ENCODE measurements at regions not wholly inside any gene's neighbourhood (a gene's known extent, or its start where the extent isn't known, plus 50 kb on each side); places are given as distances from the start of the nearest gene placed in this dataset.

DNA sequence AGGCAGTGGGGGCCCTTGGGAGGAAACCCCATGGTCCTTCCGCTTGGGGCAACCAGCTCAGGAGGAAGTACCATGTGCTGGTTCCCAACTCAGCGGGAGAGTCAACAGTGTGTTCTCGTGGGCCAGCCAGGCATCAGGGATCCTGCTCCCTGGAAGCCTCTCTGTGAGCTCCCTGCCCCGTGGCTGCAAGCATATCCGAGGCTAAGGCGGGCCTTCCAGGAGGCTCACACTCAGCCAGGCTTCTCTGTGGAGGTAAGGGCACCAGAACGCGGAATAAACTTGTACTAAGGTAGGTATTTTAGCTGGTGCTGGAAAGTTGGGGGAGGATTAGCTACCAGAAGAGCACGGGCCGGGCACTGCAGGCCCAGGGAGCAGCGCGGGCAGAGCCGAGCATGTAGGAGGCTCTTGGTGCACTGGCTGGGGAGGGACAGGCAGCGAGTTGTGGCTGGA is 74.7 kb upstream of the POU3F1 start:
- no peak overlapping the region for H3K4me3 Mint-ChIP-seq
- H3K4me1 Mint-ChIP-seq (ENCODE audit: low read depth): no peaks in the 10 kb centered on the region
- no peaks in the 10 kb centered on the region for H3K9me3 Mint-ChIP-seq
- no peaks in the 10 kb centered on the region for H3K36me3 Mint-ChIP-seq (ENCODE audit: low read depth)
- intact Hi-C loops (cut with micrococcal nuclease): no loop called here
- peaks cover 2% of the 10 kb centered on the region for H3K27me3 Mint-ChIP-seq (ENCODE audit: insufficient read depth)
- DNase-seq (ENCODE audit: low spot score): no peak
- H3K27ac Mint-ChIP-seq: no peak overlapping the region

DNA sequence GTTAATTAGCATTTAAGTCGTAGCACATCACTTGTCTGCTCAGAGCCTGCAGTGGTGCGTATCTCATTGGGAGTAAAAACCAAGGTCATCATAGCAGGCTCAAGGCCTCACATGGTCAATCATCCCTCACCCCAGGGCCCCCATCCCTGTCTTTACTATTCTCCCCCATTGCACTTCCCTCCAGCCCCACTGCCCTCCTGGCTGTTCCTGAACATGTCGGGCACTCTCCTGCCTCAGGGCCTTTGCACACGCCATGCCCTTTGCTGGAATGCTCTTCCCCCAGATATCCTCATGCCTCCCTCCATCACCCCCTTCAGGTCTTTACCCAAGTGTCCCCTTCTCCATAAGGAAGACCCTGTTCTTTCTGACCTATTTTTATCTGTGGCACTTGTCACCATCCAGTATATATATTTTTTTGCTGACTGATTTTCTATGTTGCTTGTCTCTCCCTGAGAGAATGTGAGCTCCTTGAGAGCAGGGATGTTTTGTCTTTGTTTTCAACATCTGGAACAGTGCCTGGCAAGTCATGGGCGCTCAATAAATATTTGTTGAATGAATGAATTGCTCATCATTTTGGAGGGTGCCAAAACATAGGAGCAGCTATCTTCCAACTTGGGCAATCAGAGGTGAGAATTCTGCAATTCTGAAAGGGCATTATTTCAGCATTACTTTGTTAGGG is 74.1 kb upstream of the POU3F1 start:
- Mint-ChIP-seq H3K4me3 (no peak overlapping the region), H3K4me1 (ENCODE audit: low read depth) (no peaks in the 10 kb centered on the region), H3K9me3 (no peaks in the 10 kb centered on the region), H3K36me3 (ENCODE audit: low read depth) (no peaks in the 10 kb centered on the region), H3K27me3 (ENCODE audit: insufficient read depth) (peaks cover 2% of the 10 kb centered on the region), H3K27ac (no peak overlapping the region)
- DNase-seq (ENCODE audit: low spot score): no peak
- intact Hi-C loops (cut with micrococcal nuclease): no loop called here

DNA sequence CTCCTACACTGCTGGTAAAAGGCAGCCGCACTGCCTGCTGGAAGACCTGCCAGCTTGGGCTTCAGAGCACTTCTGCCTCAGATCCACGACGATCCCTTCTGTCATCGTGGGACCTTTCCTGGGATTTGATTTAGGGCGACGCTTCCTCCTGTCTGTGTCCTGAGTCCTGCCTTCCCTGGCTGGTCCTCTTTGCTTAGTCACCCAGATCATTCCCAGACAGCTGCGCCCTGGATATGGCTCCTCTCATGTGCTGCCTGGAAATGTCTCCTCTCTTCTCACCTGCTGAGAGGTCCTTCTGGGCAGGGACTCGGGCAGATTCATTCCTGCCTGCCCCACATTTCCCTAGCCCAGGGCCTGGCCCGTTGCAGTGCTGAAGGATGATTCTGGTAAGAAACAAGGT is 72.4 kb upstream of the POU3F1 start:
- H3K4me1 Mint-ChIP-seq (ENCODE audit: low read depth): no peaks in the 10 kb centered on the region
- no peak overlapping the region for H3K27ac Mint-ChIP-seq
- H3K36me3 Mint-ChIP-seq (ENCODE audit: low read depth): no peaks in the 10 kb centered on the region
- no peak overlapping the region for H3K4me3 Mint-ChIP-seq
- intact Hi-C loops (cut with micrococcal nuclease): no loop called here
- H3K9me3 Mint-ChIP-seq: no peaks in the 10 kb centered on the region
- H3K27me3 Mint-ChIP-seq (ENCODE audit: insufficient read depth): no peaks in the 10 kb centered on the region
- no peak for DNase-seq (ENCODE audit: low spot score)

DNA sequence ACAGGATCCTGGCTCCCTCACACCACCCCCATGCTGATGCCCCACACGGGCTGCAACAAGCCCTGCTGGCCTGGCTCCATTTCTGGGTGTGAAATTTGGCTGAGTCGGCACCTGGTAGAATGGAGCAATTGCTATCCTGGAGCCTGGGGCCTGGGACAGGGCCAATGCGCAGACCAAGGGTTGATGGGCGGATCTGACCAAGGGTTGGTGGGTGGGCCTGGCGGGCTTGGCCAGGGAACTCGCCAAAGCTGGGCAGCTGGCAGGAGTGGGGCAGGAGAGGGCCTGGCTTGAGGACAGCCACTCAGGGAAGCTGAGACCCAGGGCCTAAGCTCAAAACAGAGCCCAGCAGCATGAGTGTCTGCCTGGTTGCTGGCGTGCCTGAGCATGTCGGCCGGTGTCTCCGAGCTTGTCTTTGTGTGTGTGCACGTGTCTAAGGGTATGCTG is 70.9 kb upstream of the POU3F1 start:
- Mint-ChIP-seq H3K9me3 (no peaks in the 10 kb centered on the region), H3K4me1 (ENCODE audit: low read depth) (no peaks in the 10 kb centered on the region), H3K27ac (no peak overlapping the region), H3K4me3 (no peak overlapping the region), H3K27me3 (ENCODE audit: insufficient read depth) (no peaks in the 10 kb centered on the region), H3K36me3 (ENCODE audit: low read depth) (no peaks in the 10 kb centered on the region)
- DNase-seq (ENCODE audit: low spot score): no peak
- intact Hi-C loops (cut with micrococcal nuclease): no loop called here

DNA sequence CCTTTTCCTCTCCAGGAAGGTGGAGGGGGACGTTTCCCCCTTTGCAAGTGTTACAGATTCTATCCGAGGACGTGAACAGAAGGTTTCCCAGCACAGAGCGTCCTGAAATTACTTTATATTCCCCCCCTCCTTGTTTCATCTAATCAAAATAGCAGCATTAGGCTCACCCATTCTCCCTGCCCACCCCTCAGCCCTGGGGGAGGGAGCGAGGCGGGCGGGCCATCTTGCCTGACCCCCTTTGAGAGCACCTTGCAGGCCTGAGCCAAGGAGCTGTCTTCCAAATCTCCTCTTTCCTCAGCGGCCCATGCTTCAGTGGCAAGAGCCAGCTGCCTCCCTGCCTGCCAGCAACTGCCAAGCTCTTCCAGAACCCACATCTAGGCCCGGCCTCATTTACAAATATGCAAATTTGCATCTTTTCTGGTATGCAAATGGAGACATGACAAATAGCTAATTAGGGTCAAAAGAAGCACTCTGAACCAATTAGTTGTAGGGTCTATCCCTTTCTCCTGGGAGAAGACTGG is 69.1 kb upstream of the POU3F1 start:
- DNase-seq (ENCODE audit: low spot score): no peak
- intact Hi-C loops (cut with micrococcal nuclease): no loop called here
- Mint-ChIP-seq H3K36me3 (ENCODE audit: low read depth) (no peaks in the 10 kb centered on the region), H3K4me1 (ENCODE audit: low read depth) (no peaks in the 10 kb centered on the region), H3K4me3 (no peak overlapping the region), H3K27ac (no peak overlapping the region), H3K9me3 (no peaks in the 10 kb centered on the region), H3K27me3 (ENCODE audit: insufficient read depth) (no peaks in the 10 kb centered on the region)

DNA sequence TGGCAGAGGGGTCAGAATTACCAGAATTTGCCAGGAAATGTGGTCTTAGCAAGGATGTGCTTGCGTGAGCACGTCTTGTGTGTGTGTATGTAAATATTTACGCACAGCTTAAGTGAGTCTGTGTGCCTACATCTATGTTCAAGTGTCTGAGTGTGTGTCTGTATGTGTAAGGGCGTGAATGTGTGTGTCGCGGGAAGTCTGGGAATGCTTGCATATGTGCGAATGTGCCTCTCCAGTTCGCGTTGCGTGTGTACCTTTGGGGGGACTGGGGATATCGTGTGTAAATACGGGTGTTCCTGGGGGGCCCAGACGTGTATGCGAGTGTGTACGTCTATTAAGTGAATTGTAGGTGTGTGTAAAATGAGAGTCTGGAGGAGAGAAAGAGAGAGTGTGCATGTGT is 68.6 kb upstream of the POU3F1 start:
- Mint-ChIP-seq H3K4me1 (ENCODE audit: low read depth) (no peaks in the 10 kb centered on the region), H3K4me3 (no peak overlapping the region), H3K27me3 (ENCODE audit: insufficient read depth) (no peaks in the 10 kb centered on the region), H3K9me3 (no peaks in the 10 kb centered on the region), H3K27ac (no peak overlapping the region), H3K36me3 (ENCODE audit: low read depth) (no peaks in the 10 kb centered on the region)
- DNase-seq (ENCODE audit: low spot score): no peak
- intact Hi-C loops (cut with micrococcal nuclease): no loop called here

DNA sequence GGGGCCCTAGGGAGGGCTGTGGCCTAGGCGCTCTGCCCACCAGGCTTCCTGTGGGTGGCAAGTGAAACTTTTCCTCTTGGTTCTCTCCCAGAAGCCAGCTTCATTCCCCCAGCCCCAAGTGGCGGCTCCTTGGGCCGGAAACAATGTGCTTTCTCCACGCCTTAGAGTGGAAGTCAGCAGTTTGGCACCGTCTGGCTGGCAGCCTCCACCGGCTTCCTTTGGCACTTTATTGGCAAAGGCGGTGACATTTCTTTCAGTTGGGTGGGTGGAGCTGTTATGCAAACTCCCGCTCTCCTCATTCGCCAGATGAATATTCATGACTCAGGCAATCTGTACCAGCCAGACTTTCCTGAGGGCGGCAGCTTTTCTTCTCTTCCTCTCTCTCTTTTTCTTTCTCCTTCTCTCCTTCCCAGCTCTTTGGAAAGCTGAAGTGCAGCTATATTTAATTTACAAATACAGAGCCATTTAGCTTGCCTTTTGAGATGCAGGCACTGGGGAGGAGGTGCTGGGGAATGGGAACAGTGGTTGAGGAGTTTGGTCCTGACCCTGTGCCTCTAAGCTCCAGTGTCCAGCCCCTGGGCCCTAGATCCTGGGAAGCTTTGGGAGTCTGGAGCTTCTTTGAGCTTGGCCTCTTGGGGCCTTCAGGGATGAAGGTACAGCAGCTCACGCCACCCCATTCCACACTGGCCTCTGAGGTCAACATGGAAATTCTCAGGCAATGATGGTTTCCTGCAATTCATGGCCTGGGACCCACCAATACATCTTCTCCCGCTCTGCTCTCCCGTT is 67.8 kb upstream of the POU3F1 start:
- intact Hi-C loops (cut with micrococcal nuclease): no loop called here
- Mint-ChIP-seq H3K27ac (no peak overlapping the region), H3K4me1 (ENCODE audit: low read depth) (no peaks in the 10 kb centered on the region), H3K36me3 (ENCODE audit: low read depth) (no peaks in the 10 kb centered on the region), H3K4me3 (no peak overlapping the region), H3K27me3 (ENCODE audit: insufficient read depth) (no peaks in the 10 kb centered on the region), H3K9me3 (no peaks in the 10 kb centered on the region)
- DNase-seq (ENCODE audit: low spot score): no peak

DNA sequence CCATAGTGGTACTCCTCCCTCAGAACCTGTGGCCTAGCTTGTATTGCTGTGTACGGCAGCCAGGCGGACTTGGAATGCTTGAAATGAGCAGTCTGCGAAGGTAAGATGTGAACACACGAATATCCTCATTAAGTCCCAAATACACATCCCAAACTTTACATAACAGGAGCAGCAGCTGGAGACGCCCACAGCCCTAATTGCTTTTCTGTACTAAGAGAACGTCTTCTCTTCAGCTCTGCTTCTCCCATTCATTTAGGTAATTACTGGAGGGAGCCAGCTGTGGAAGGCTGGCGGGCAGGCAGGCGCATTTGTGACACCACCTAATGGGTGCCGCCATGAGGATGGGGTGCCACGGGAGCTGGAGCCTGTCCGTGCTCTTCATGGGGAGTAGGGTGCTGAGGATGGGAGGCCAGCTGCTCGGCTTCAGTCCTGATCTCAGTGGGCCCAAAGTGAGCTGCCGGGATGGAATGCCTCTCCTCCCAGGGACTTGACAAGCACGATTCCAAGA is 66.6 kb upstream of the POU3F1 start:
- no peak for DNase-seq (ENCODE audit: low spot score)
- H3K4me1 Mint-ChIP-seq (ENCODE audit: low read depth): no peaks in the 10 kb centered on the region
- intact Hi-C loops (cut with micrococcal nuclease): no loop called here
- H3K27ac Mint-ChIP-seq: no peak overlapping the region
- no peaks in the 10 kb centered on the region for H3K27me3 Mint-ChIP-seq (ENCODE audit: insufficient read depth)
- H3K4me3 Mint-ChIP-seq: no peak overlapping the region
- no peaks in the 10 kb centered on the region for H3K36me3 Mint-ChIP-seq (ENCODE audit: low read depth)
- H3K9me3 Mint-ChIP-seq: no peaks in the 10 kb centered on the region

DNA sequence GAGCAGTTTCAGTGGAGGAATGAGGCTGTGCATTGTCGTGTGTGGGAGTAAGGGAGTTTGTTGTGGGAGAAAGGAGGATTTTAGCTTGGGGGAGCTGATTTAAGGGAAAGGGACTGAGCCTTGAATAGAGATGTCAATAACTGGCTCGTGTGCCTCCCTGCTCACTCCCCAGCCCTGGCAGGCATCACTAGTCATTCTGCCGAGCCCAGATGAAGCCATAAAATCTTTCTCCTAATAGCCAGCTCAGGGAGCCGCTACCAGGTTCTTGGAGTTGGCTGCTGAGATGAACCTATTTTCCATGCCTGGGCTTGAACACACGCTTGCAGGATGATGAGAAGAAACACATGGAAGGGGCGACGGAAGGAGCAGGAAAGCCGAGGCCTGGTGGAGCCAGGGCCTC is 65.0 kb upstream of the POU3F1 start:
- H3K36me3 Mint-ChIP-seq (ENCODE audit: low read depth): no peaks in the 10 kb centered on the region
- no peak overlapping the region for H3K27ac Mint-ChIP-seq
- intact Hi-C loops (cut with micrococcal nuclease): no loop called here
- no peaks in the 10 kb centered on the region for H3K9me3 Mint-ChIP-seq
- H3K4me1 Mint-ChIP-seq (ENCODE audit: low read depth): no peaks in the 10 kb centered on the region
- no peaks in the 10 kb centered on the region for H3K27me3 Mint-ChIP-seq (ENCODE audit: insufficient read depth)
- H3K4me3 Mint-ChIP-seq: no peak overlapping the region
- DNase-seq (ENCODE audit: low spot score): no peak

DNA sequence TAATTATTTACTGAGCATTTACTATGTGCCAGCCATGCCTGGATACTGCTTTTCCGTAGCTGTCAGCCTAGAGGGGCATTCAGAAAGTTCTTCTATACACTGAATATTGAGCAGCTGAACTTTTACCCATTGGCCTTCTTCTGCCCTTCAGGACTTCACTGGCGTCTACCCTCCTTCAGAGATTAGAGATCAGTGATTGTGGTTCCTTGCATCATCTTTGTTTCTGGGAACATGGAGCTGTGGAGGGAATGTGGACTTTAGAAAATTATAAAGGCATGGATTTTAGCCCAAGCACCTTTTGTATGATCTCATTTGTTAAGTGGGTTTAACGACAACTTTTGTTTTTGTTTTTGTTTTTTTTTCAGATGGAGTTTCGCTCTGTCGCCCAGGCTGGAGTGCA is 58.7 kb upstream of the POU3F1 start:
- Mint-ChIP-seq H3K9me3 (no peaks in the 10 kb centered on the region), H3K27ac (no peak overlapping the region)
- intact Hi-C loops (cut with micrococcal nuclease): no loop called here

DNA sequence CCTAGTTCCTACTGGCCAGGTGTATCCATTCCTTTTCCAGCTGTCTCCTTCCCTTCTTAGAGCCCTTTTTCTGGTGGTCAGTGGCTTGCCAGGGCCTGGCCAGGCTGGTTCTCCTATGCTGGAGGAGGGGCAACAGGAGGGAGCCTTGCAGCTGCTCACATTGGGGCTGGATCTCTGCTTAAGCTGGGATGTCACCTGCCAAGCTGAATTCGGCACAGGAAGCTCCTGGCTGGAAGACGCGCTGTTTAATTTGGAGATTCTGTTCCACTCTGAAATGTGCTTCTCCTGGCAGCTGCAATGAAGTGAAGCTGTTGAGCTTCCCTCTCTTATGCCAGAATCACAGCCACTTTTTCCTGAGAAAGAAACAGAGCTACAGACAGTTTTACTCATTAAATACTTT is 56.0 kb upstream of the POU3F1 start:
- Mint-ChIP-seq H3K9me3 (no peaks in the 10 kb centered on the region), H3K36me3 (ENCODE audit: low read depth) (no peaks in the 10 kb centered on the region), H3K4me1 (ENCODE audit: low read depth) (no peaks in the 10 kb centered on the region), H3K27me3 (ENCODE audit: insufficient read depth) (peaks cover 5% of the 10 kb centered on the region), H3K4me3 (no peak overlapping the region), H3K27ac (no peak overlapping the region)
- DNase-seq (ENCODE audit: low spot score): no peak
- intact Hi-C loops (cut with micrococcal nuclease): loop anchor here (5.0 kb wide), 1 partner anchor 860 kb away; no protein-coding TSS in a partner anchor

More for the DNA sequence above, 58.7 kb upstream of the POU3F1 start:
- Mint-ChIP-seq H3K4me1 (ENCODE audit: low read depth) (no peaks in the 10 kb centered on the region), H3K4me3 (no peak overlapping the region), H3K36me3 (ENCODE audit: low read depth) (no peaks in the 10 kb centered on the region), H3K27me3 (ENCODE audit: insufficient read depth) (peaks cover 5% of the 10 kb centered on the region)
- DNase-seq (ENCODE audit: low spot score): no peak

DNA sequence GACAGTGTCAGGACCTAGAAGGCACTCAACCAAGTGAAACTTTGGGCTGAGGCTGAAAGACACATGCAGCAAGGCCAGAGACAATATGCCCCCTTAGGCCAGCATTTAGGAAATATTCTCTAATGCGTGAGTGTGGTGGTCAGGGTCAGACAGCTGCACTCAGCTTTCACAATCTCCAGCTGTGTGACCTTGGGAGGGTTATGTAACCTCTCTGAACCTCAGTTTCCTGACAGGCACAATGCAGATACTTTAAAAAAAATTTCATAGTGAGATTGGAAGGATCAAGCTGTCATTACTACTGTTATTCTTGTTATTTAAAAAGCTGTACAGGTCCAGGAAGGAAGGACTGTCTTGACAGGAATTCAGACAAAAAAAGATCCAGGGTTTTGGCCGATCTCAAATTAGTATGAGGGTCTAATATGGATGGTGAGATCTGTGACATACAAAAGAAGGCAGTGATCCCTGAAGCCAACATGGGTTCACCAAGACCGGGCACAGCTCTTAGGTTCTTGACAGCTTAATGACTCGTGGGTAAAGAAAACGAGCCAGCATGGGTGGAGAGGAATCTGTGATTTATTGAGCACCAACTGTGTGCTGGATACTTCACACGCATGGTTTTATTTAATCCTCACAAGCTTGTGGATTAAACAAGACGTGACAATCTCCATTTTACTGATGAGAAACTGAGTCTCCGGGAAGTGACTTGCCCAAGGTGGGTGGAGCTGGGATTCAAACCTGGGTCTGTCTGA is 54.6 kb upstream of the POU3F1 start:
- Mint-ChIP-seq H3K4me1 (ENCODE audit: low read depth) (no peaks in the 10 kb centered on the region), H3K36me3 (ENCODE audit: low read depth) (no peaks in the 10 kb centered on the region), H3K27ac (no peak overlapping the region), H3K27me3 (ENCODE audit: insufficient read depth) (peaks cover 5% of the 10 kb centered on the region), H3K9me3 (no peaks in the 10 kb centered on the region), H3K4me3 (no peak overlapping the region)
- no peak for DNase-seq (ENCODE audit: low spot score)
- intact Hi-C loops (cut with micrococcal nuclease): loop anchor here (5.0 kb wide), 1 partner anchor 861 kb away; no protein-coding TSS in a partner anchor
